HG02943 (cell line): ENCODE measurements at regions not wholly inside any gene's neighbourhood (a gene's known extent, or its start where the extent isn't known, plus 50 kb on each side); places are given as distances from the start of the nearest gene placed in this dataset.

Experiments used
- ATAC-seq: cut with Tn5 transposase; IDR thresholded peaks from one replicate; pipeline ENCODE4 v1.9.1; 2021; ENCODE audit warnings: mild to moderate bottlenecking, low read depth, moderate library complexity; ENCODE audit not compliant: unreplicated experiment

GRCh38 chr3:176969066-176969465, 228.2 kb downstream of the TBL1XR1 start:
- no peak for ATAC-seq

DNA sequence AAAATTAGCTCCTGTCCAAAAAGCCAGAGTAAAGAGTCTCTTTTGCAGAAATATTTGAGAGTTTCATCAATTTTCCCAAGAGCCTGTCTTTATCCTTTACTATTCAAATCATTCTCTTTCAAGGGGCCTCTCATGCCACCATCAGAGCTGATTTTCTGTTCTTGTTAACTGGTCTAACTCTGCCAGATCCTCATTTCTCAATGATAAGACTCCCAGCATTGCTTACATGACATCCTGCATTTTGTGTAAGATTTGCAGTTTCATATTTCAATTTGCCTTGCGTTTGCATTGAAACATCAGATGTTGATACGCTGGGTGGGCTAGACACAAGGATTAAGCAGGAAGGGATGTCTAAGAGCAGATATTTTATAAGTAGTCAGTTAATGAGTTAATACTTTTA, 228.7 kb downstream of the TBL1XR1 start:
- no peak for ATAC-seq

GRCh38 chr3:176967522-176967921, 229.8 kb downstream of the TBL1XR1 start:
- no peak for ATAC-seq

DNA sequence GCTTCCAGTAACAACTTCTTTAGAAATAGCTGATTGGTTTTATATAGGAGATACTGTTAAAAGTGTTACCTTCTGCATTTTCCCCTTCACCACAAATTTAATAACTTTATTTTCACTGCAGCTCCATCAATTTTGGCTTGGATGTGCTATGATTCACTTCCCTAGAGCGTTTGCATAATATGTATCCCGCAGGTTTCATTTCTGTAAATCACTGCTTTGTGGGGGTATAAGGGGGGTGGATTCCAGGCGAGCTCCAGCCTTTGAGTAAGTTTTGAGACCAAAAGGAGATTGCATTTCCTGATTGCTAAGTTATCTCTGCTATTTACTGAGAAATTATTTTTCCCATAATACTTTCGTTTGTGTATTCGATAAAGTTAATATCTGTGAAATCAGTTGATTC, 232.6 kb downstream of the TBL1XR1 start:
- ATAC-seq = no peak

DNA sequence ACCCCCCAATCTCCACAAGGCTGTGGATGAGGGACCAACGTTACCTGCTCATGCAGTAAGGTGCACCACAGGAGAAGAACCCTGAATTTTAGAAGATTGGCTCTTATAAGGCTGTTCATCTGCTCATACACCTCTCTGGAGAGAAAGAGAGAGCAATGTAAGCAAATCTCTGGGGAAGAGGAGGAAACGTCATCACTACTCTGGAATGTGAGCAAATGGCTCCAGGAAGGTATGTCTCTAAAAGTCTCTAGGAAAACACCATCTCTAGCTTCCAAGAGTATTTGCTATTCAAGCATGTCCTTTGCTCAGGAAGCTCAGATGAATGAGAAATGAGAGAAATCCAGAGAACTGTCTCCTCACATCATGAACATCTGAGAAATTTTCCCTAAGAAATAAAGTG, 235.4 kb downstream of the TBL1XR1 start:
- ATAC-seq = no peak

- no peak for ATAC-seq
These were observed 237.4 kb downstream of the TBL1XR1 start for GRCh38 chr3:176959867-176960266.

- no peak for ATAC-seq
These were observed 238.7 kb downstream of the TBL1XR1 start for GRCh38 chr3:176958560-176958959.

DNA sequence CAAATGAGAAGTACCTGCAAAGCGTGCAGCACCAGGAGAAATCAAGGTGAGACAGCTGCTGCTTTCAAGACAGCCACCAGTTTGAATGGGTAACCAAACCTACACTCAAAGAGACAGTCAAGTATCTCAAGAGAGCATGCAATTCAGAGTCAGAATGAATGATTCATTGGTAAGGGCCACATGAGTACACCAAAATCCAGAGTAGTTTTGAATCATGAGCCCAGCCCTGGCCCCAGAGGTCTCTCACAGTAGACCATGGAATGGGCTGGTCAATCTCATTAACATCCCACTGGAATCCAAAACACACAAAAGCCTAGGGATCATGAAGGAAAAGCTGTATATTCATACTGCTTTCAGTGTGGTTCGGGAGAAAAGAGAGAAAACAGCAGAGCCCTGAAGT, 242.8 kb downstream of the TBL1XR1 start:
- ATAC-seq = no peak

DNA sequence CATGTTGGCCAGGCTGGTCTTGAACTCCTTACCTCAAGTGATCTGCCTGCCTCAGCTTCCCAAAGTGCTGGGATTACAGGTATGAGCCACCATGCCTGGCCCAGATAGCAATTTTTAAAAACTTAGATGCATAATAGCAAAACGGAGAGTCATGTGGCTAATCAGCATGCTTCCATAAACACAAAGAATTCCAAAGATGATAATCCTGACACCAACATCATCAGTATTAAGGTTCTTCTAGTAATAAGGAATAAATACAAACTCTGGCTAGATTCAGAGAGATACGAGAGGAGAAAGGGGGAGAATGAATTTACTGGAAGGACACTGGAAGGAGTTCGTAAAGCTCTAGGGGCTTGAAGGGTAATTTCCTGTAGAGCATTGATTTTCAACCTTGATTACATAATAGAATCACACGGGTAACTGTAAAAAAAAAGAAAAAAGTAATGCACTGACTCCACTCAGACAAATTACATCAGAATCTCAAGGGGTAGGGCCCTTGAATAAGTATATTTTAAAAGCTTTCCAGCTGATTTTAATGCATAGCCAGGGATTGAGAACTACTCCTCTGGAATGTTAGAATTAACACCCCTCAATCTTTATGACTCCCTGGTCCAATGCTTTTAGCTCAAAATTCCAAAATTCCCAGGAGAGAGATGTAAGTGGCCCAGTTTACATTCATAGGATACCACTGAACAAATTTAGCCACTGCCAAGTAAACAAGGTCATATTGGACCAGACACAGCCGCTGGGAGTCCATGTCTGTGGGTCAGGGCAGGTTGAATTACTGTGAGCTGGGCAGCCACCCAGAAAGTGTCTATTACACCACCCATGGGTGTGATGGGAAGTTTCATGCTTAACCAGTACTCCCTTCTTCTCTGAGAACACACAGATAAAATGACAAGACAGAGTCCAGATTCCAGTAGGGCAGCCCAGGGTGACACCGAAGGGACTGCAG, 243.9 kb downstream of the TBL1XR1 start:
- no peak for ATAC-seq

DNA sequence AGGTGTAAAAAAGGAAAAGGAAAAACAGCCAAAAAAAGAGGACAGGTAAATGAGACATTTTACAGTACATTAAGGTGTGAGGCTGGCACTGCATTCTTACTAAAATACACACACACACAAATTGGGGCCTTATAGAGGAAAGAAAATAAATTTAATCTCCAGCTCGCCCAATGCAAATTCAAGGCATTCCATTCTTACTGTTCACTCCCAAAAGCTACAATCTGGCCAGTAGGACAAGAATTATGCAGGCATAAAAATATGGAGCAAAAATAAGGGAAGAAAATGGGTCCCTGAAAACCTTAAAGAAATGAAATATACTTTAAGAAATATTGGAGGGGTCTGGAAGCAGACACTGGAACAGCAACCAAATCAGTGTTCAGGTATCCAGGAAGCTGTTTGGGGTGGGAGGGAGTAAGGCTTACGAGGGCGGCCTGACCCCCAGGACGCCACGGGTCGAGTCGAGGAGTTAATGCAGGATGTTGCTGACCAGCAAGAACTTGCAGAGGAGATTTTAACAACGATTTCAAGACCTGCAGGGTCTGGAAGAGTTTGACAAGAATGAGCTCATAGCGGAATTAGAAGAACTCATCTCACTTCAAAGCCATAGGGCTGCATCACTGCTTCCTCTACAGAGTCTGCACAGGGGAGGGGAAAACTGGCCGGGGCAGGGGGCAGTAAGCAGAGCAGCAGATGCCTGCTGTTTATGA, 245.5 kb downstream of the TBL1XR1 start:
- ATAC-seq = no peak

DNA sequence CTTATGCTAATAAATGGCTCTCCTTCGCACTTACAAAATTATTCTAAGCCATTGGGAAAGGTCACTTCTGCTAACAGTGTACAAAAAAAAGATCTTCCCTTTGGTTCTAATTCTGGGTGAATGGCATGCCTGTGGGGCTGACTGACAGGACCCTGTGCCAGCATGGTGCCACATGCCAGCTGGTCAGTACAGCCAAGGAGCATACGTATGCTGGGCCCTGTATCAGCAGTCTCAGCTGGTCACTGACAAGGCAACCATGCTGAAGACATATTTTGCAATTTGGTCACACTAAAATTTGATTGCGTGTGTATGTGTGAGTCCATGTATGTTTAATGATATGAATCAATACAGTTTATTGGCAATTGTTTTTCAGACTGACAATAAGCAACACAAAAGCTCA, 246.1 kb downstream of the TBL1XR1 start:
- ATAC-seq = no peak

GRCh38 chr3:176950743-176951142, 246.5 kb downstream of the TBL1XR1 start:
- no peak for ATAC-seq

GRCh38 chr3:176948151-176948550, 249.1 kb downstream of the TBL1XR1 start:
- ATAC-seq = no peak

DNA sequence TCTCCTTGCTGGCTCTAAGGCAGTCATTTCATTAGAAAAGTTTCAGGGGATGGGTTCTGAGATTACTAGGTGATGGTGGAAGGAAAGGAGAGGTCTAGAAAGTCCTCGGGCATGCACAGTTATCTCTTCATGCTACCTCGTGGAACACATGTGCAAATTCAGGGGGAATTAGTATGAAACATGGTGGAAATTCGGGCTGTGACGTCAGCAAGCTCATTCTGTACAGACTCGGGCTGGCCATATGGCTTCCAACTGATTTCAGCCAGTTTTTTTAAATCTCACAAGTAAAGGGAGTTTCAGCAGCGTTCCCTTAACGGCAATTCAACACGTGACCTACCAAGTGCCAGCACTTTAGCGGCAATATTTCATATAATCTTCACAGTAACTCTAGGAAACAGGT, 251.1 kb downstream of the TBL1XR1 start:
- no peak for ATAC-seq

DNA sequence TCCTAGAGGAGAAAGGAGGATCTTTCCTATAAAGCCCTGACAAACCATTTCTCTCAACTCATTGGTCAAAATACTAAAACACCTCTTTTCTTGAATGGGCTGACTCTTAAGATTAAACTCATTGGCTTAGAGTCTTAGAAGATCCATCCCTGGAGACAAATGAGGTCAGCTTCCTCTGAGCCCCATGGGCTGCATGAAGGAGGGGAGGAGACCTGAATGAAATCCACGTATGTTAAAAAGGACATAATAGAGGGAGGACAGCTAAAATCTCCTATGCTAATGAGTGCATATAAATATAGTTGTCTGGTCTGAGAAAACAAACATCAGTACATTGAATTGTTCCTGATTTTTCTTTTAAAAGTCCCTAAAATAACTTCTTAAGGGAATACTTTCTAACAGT, 255.0 kb downstream of the TBL1XR1 start:
- ATAC-seq = no peak

DNA sequence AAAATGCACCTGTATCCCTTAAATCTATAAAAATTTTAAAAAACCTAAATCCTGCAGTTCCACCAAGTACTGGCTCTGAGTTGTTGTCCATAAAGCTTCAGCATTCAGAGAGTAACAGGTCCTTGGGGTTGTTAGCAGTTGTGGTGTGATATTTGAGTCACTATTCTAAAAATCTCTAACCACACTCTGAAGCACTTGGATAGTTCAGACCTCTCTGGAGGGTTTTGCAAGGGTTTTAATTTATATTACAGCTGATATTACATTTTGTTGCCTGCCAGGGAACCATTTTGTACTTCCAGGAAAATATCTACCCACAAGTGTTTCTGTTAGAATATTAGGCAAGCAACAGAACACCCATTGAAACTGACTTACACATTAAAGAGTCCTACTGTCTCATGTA, 255.6 kb downstream of the TBL1XR1 start:
- no peak for ATAC-seq

GRCh38 chr3:176939022-176939817, 258.1 kb downstream of the TBL1XR1 start:
- peak; percentile 92 for ATAC-seq

GRCh38 chr3:176937994-176938393, 259.3 kb downstream of the TBL1XR1 start:
- no peak for ATAC-seq

GRCh38 chr3:176937541-176937940, 259.7 kb downstream of the TBL1XR1 start:
- ATAC-seq = no peak

- ATAC-seq = no peak
These were observed 261.9 kb downstream of the TBL1XR1 start for GRCh38 chr3:176935194-176935888.
